Natural killer cell (primary cell): ENCODE measurements at regions not wholly inside any gene's neighbourhood (a gene's known extent, or its start where the extent isn't known, plus 50 kb on each side); places are given as distances from the start of the nearest gene placed in this dataset.

Experiments used
- ATAC-seq, 3 donors: fragments of 150-1000 bp in 2 of 3; fragments of 200-7000 bp in 1 of 3; cut with Tn5 transposase; 1 replicate in 1 of 3; 2 replicates in 2 of 3; pipeline ENCODE4 v1.10.0; 2021; ENCODE audit warnings: mild to moderate bottlenecking in 2 of 3, moderate library complexity in 2 of 3
- DNase-seq, 2 donors: peaks; one replicate each; pipeline versions ENCODE4 v3.0.0 to v3.0.0-alpha.2; 2013 to 2021; ENCODE audit warnings: mixed read lengths in 1 of 2
- H3K27ac ChIP-seq: one replicate; pipeline ENCODE4 v1.5.1; 2013; ENCODE audit warnings: mild to moderate bottlenecking, low read length
- H3K27me3 ChIP-seq: one replicate; pipeline ENCODE4 v1.6.1; 2013; ENCODE audit warnings: low read length; ENCODE audit not compliant: control insufficient read depth, insufficient read depth
- H3K36me3 ChIP-seq: one replicate; pipeline ENCODE4 v1.6.1; 2013; ENCODE audit warnings: low read length; ENCODE audit not compliant: control insufficient read depth, insufficient read depth
- H3K4me1 ChIP-seq: one replicate; pipeline ENCODE4 v1.6.1; 2013; ENCODE audit warnings: low read length; ENCODE audit not compliant: control insufficient read depth, insufficient read depth
- H3K4me3 ChIP-seq: one replicate; pipeline ENCODE4 v1.5.1; 2013; ENCODE audit warnings: low read length
- H3K9me3 ChIP-seq: one replicate; pipeline ENCODE4 v1.6.1; 2013; ENCODE audit warnings: low read length; ENCODE audit not compliant: control insufficient read depth, insufficient read depth
- H3K27ac Mint-ChIP-seq, 2 donors: one replicate each; pipeline ENCODE4 v1.8.0; 2022; ENCODE audit warnings: mild to moderate bottlenecking in 2 of 2, mixed read lengths in 2 of 2, moderate library complexity in 1 of 2
- H3K27me3 Mint-ChIP-seq, 2 donors: one replicate each; pipeline ENCODE4 v1.8.0; 2022; ENCODE audit warnings: low read depth in 2 of 2, mixed read lengths in 2 of 2
- H3K36me3 Mint-ChIP-seq: one replicate; pipeline ENCODE4 v1.8.0; 2022; ENCODE audit warnings: mixed read lengths
- H3K4me1 Mint-ChIP-seq, 2 donors: one replicate each; pipeline ENCODE4 v1.8.0; 2022; ENCODE audit warnings: mixed read lengths in 2 of 2
- H3K4me3 Mint-ChIP-seq: one replicate; pipeline ENCODE4 v1.8.0; 2022; ENCODE audit warnings: mild to moderate bottlenecking, moderate library complexity, mixed read lengths
- H3K9me3 Mint-ChIP-seq, 2 donors: one replicate each; pipeline ENCODE4 v1.8.0; 2022; ENCODE audit warnings: mixed read lengths in 2 of 2
- CTCF ChIP-seq: fragments of 200-600 bp; IDR thresholded peaks from one replicate; pipeline ENCODE4 v1.8.0; 2022; ENCODE audit warnings: antibody characterized with exemption
- WGBS: methylation state at CpG from one replicate; pipeline ENCODE4 v1.1.7; 2013; ENCODE audit warnings: missing lambda C conversion rate; ENCODE audit not compliant: insufficient coverage; 5-methylcytosine and 5-hydroxymethylcytosine counted together
- intact Hi-C: fragments of 100-400 bp; cut with micrococcal nuclease; formaldehyde crosslinking; loops from one replicate; pipeline ENCODE4 v1.14.2; 2022

- peaks cover 13 to 25% of the 10 kb centered on the region in 2 donors for H3K9me3 Mint-ChIP-seq
- no peak overlapping the region for H3K27ac Mint-ChIP-seq
- H3K27me3 ChIP-seq = no peaks in the 10 kb centered on the region
- no peak overlapping the region for H3K4me3 ChIP-seq
- WGBS = 95% methylated on average over 2 of the region's 2 CpGs
- no peak for TF ChIP-seq CTCF
- H3K9me3 ChIP-seq = no peaks in the 10 kb centered on the region
- intact Hi-C loops = no loop called here
- H3K27me3 Mint-ChIP-seq = no peaks in the 10 kb centered on the region
- no peak for ATAC-seq
- H3K4me3 Mint-ChIP-seq = no peak overlapping the region
- DNase-seq = no peak
- no peaks in the 10 kb centered on the region for H3K4me1 Mint-ChIP-seq
- H3K4me1 ChIP-seq = no peaks in the 10 kb centered on the region
- H3K36me3 Mint-ChIP-seq = peaks cover 19% of the 10 kb centered on the region
- no peaks in the 10 kb centered on the region for H3K36me3 ChIP-seq
- no peak overlapping the region for H3K27ac ChIP-seq
Measured at GRCh38 chr1:81186261-81186660, 614.5 kb upstream of the ADGRL2 start.

GRCh38 chr1:81183553-81183952 is 617.2 kb upstream of the ADGRL2 start:
- 86% methylated on average over 1 of the region's 1 CpG for WGBS
- Mint-ChIP-seq H3K27ac (no peak overlapping the region), H3K4me1 (no peaks in the 10 kb centered on the region), H3K27me3 (no peaks in the 10 kb centered on the region), H3K36me3 (peaks cover 15% of the 10 kb centered on the region), H3K4me3 (no peak overlapping the region), H3K9me3 (peaks cover 13 to 18% of the 10 kb centered on the region in 2 donors)
- Histone ChIP-seq H3K4me3 (no peak overlapping the region), H3K9me3 (no peaks in the 10 kb centered on the region), H3K4me1 (no peaks in the 10 kb centered on the region), H3K27me3 (no peaks in the 10 kb centered on the region), H3K36me3 (no peaks in the 10 kb centered on the region), H3K27ac (no peak overlapping the region)
- no peak for DNase-seq
- no peak for ATAC-seq
- intact Hi-C loops = no loop called here
- TF ChIP-seq CTCF = no peak

GRCh38 chr1:81183051-81183450 is 617.7 kb upstream of the ADGRL2 start:
- peaks cover 13 to 16% of the 10 kb centered on the region in 2 donors for H3K9me3 Mint-ChIP-seq
- H3K27ac ChIP-seq = no peak overlapping the region
- ATAC-seq = no peak

More at GRCh38 chr1:81183051-81183450, 617.7 kb upstream of the ADGRL2 start:
- no peak overlapping the region for H3K4me3 Mint-ChIP-seq
- Histone ChIP-seq H3K9me3 (no peaks in the 10 kb centered on the region), H3K36me3 (no peaks in the 10 kb centered on the region), H3K27me3 (no peaks in the 10 kb centered on the region), H3K4me3 (no peak overlapping the region), H3K4me1 (no peaks in the 10 kb centered on the region)
- DNase-seq = no peak
- no peak for TF ChIP-seq CTCF
- H3K4me1 Mint-ChIP-seq = no peaks in the 10 kb centered on the region
- H3K36me3 Mint-ChIP-seq = peaks cover 15% of the 10 kb centered on the region
- 66% methylated on average over 6 of the region's 6 CpGs for WGBS
- H3K27me3 Mint-ChIP-seq = no peaks in the 10 kb centered on the region
- H3K27ac Mint-ChIP-seq = no peak overlapping the region
- intact Hi-C loops = no loop called here
